GM21723 (cell line): ENCODE measurements at regions not wholly inside any gene's neighbourhood (a gene's known extent, or its start where the extent isn't known, plus 50 kb on each side); places are given as distances from the start of the nearest gene placed in this dataset.
"Not testable (repeated sequence)": the region's sequence is repeated elsewhere in the genome, so short reads cannot be mapped to it uniquely, and the experiment has no call there.

Experiments used
- ATAC-seq: cut with Tn5 transposase; IDR thresholded peaks from one replicate; pipeline ENCODE4 v1.9.1; 2021; ENCODE audit warnings: mild to moderate bottlenecking, moderate library complexity; ENCODE audit not compliant: unreplicated experiment

DNA sequence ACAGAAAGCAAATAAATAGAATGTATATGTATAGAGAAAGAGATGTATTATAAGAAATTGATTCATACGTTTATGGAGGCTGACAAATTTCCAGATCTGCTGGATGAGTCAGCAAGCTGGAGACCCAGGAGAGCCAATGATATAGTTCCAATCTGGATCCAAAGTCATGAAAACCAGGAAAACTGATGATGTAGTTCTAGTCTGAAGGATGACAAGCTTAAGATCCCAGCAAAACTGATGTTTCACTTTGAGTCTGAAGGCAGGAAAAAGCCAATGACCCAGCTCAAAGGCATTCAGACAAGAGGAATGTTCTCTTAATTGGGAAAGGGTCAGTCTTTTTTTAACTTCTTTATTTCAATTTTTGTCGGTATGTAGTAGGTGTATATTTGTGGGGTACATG, 102.6 kb downstream of the LHFPL1 start:
- no peak for ATAC-seq

DNA sequence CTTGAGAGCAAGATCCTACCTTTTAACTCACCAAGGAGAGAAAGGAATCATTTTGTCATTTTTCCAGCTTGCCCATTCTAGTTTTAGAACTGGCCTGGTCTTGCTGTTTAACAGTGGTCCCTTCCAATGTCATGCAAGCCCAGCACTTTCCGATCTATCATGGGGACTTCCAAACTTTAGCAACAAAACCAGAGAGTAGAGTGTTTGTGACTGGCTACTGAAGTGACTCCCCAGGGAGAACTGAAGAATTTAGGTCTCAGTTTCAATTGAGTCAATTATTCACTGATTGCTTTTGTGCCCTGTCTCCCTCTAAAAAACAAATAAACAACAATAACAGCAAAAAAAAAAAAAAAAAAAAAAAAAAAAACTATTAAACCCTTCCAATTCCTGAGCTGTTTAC, 108.3 kb downstream of the LHFPL1 start:
- ATAC-seq, result no peak

DNA sequence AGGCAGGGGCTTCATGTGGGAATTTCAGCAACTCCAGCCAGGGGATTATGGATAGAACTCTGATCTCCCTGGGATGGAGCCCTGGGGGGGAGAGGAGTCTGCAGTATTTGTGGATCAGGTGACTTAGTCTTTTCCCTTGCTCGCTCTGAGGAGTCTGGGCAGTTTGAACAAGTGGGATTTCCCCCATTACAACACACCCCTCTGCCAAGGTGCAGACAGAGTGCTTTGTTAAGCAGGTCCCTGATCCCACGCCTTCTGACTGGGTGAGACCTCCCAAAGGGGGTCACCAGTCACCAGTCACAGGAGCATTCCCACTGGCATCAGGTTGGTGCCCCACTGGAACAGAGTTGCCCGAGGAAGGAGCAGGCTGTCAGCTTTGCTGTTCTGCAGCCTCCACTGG, 123.9 kb downstream of the LHFPL1 start:
- no peak for ATAC-seq

DNA sequence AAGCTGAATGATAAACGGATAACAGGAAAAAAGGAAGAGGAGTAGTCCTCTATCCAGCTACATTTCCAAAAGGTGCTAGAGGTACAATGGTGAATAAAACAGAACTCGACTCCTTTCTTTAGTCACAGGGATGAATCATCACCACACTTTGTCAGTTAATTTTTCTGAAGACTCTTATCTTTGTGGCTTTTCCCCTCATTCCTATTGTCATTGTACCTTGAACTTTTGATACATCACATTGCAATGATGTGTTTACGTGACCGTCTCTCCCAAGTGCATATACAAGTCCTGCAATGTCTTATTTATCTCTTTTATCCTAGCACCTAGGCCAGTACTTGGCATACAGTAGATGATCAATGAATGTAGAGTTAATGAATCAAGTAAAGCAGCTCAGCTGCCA, 134.7 kb downstream of the LHFPL1 start:
- ATAC-seq, result no peak

DNA sequence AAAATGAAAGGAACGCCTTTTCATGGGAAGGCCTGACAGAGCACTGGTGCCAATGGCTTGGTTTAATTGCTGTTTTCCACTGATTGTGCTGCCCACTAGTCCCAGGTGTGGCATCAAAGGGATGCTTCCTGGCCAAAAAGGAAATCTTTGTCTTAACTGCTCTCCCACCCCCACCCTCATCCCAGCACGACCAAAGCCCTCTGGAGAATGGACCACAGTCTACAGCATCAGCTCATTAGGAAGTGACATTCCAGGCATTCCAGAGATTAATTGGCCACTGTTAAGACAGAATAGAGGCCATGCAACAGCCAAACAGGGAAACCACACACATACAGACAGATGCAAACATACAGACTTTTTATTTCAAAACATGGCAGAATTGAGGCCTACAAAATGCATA, 143.2 kb downstream of the LHFPL1 start:
- no peak for ATAC-seq

DNA sequence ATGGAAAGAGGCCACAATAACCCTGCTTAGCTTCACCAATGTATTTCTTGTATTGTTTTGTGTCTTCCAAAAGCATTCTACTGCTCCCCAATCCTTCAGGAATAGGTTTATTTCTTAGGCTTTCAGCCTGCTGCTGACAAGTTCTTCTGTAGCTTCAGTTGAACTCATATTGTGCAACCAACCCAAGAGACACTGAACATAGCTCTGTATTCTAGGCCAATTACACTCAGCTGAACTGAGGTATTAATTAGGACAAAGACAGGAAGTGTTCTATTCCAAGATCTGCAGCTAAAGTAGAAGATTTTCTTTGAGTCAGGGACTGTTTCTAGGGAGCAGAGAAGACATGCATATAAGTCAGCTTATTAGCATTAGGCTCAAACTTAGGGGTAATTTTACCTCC, 151.8 kb downstream of the LHFPL1 start:
- ATAC-seq, result no peak

DNA sequence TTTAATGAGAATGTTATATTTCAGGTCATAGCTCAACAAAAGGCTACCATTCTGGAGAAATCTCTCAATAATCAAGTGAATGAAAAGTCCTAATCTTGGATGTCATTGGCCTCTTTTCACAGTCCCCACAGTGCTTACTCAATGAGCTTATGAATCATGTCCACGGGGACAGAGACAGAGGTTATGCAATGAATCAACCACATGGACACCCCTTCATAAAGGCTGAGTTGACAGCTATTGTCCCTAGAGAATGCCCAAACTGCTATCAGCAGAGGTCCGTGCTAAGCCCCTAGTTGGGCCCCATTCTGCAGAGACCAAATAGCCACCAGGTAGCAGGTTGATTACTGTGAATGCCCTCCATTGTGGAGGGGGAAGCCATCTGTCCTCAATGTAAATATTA, 158.1 kb downstream of the LHFPL1 start:
- no peak for ATAC-seq

DNA sequence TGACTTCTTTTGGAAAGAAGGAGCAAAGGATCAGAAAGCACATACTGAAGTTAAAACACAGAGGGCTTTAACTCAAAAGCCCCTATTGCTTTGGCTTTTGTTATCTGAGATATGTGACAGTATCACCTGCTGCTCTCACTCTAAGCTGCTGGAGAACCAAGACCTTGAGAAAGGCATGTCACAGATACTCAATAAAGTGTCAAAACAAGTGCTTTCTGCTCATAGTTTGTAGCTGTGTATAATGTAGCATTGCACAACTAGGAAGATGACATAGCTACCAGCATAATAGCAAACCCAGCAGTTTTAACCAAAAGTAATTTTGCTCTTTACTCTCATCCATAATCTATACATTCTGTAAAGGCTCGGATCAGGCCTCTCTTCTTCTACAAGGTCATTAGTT, 159.6 kb downstream of the LHFPL1 start:
- no peak for ATAC-seq

DNA sequence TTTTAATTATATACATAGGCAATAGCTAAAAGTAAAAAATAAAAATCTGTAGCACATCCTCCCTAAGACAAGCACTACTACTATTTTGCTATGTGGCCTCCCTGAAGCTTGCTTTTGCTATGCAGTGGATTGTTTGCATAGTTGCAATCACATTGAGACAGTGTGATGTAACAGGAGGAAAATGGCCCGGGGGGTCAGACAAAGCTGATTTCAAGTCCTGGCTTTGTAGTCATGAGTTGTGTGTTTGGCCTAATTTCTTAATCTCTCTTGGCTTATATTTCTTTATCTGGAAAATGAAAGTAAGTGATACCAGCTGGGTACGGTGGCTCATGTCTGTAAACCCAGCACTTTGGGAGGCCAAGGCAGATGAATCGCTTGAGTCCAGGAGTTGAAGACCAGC, 166.6 kb downstream of the LHFPL1 start:
- ATAC-seq, result no peak

DNA sequence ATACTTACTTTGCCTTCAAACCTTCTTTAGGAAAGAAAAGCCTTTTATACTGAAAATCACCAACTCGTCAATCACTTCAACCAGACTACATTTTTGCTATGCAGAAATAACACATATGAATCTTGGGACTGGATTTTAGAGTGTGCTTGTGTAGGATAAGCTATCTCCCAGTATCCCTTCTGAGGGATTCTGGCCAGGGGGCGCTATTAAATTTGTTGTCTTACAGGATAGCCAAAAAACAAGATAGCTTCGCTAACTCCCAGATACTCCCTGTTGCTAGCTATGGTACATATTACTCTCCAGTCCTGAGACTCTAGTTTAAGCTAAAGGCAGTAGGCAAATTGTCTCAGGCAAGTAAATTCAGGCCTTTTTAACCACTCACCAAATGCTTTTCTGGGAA, 167.2 kb downstream of the LHFPL1 start:
- ATAC-seq, result no peak

DNA sequence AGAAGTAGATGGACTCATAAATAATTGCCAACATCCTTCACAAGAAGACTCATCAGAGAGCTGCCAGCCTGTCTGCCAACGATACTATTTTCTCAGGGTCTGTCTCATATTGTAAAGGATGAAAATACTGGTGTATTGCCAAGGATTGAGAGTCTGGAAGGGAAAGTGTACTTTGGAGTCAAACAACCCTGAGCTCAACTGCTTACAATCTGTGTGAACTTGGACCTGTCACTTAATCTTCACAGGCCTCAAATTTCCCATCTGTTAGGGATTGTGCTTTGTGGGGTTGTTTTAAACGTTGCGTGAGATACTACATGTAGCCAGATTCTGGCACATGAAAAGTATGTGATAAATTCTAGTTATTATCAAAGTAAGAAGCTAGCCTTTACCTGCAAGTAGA, 169.1 kb downstream of the LHFPL1 start:
- no peak for ATAC-seq

DNA sequence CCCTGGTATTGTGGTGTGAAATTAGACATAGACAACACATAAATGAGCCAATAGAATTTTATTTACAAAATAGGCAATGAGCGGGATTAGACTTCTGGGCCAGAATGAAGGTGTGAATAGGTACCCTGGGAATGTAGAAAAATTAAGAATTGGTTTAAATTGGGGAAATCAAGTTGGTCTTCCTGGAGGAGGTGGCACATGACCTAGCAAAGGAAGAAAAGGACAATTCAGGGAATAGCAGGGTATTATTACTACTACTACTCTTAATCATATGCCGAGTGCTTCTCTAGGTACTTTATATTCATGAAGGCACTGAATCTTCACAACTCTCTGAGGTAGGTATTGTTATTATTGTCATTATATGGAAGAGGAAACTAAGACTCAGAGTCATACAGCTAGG, 202.1 kb downstream of the LHFPL1 start:
- ATAC-seq, result no peak

DNA sequence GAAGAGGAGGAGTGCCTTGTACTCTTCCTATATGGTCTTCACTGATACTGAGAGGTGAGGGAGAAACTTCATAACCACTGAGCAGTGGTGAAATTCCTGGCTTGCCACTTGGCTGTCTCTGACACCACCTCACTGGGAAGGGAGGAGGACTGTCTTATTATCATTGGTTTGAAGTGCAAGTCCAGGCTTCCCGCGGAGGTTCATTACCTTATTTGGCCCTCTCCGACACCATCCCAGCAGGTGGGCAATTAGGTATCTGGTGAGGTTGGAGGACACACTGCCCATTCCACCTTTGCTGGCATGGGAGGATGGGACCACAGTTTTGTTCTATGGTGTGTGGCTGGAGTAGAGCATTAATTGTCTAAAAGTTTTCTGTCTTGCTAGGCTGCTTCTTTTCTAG, 206.1 kb downstream of the LHFPL1 start:
- no peak for ATAC-seq

DNA sequence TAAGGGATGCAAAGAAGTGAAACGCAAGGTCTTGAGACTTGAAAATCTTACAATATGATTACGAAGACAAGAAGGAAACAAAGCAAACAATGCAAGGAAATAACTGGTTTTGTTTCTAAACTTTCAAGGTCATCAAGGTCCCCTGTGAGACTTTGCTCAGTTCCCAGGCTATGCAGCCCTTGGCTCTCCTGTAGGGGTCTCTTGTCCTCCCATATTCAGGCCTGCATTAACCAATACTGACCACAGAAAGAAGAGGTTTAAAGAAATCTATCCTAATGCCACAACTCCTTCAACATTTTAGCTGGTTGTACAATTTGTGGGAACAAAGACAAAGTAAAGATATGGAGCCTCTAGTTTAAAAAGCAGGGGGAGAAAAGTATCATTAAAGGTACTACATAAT, 209.2 kb downstream of the LHFPL1 start:
- no peak for ATAC-seq

DNA sequence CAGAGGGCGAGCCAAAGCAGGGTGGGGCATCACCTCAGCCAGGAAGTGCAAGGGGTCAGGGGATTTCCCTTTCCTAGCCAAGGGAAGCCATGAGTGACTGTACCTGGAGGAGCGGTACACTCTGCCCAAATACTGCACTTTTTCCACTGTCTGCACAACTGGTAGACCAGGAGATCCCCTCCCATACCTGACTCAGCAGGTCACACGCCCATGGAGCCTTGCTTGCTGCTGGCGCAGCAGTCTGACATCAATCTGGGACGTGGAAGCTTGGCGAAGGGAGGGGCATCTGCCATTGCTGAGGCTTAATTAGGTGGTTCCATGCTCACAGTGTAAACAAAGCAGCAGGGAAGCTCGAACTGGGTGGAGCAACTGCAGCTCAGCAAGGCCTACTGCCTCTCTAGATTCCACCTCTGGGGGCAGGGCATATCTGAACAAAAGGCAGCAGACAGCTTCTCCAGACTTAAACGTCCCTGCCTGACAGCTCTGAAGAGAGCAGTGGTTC, 217.7 kb downstream of the LHFPL1 start:
- not testable (repeated sequence) for ATAC-seq

DNA sequence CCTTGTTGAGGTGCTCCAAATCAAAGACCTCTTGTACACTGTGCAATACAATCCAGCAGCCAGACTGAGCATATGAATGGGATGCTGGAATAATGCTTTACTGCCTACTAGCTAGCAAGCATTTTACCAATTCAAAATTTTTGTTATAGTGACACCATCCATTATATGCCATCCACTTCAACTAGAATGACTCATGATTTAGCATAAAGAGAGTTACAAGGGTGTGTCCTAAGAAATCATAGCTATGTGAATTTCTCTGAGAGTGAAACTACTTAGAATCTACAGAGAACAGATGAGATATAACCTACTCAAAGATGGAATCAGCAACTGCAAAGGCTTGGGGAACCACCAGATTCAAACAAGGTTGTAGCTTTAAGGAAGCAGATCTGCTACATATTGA, 221.9 kb downstream of the LHFPL1 start:
- no peak for ATAC-seq

DNA sequence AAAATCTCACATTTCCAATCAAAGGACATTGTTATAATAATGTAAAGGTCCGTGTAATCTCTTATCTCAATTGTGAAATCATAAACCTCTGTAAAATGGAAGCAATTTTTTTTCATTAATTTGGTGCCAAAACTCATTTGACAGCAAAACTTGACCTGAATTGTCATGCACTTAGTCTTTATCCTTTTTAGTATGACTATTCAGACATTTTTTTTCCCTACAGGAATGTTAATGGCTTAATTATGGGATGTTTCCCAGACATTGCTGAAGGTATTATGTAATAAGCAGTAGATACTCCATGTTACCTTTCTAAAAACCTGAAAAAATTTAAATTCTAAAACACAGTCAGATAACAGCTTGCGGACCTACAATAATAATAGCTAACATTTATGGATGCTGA, 228.9 kb downstream of the LHFPL1 start:
- no peak for ATAC-seq

DNA sequence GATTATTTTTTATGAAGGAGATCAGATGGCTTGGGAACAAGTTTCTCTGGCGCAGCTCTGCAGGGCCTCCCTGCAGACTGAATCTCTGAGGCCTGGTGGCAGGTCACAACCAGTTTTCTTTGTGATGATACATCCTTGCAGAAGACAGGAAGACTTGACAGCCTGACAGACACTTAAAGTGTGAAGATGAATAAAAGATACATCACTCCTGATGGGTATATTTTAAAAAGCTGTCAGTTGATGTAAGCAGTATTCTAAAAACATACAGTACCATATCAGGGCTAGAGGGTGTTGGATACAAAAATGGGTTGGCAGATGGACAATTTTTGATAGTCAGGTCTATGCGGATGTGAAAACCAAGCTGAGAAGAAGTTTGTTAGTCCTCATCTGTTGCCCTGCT, 239.5 kb downstream of the LHFPL1 start:
- no peak for ATAC-seq

DNA sequence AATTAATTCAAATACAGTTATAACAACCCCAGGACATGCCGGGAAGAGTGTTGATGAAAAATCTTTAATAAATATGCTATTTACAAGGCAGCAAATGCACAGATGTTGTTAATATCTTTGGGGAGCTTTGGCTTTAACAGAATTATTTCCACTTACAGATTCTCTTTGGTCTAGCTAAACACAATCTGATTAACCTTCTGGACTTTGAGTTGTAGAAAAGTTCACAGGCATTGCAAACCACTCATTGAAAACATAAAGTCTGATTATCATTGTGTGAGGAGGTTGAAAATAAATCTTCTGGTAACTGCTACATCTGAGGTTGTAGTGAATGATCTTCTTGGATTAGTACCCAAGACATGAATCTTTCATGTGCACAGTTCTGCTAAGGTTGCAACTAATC, 255.6 kb downstream of the LHFPL1 start:
- ATAC-seq, result no peak

DNA sequence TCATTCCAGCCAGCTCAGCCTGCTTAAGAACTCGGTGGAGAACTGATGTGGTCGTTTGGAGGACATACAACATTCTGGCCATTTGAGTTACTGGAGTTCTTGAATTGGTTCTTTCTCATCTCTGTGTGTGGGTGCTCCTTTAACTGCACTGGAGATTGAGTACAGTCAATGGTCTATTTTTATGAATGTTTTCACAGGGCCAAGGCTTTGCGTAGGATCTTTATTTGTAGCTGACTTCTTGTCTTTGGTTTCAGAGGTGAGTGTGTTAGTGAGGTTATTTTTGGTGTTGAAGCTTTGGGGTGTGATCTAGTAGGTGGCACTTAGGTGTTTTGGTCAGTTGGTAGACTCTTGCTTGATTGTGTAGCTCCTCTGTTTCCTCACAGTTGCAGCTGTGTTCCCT, 288.4 kb downstream of the LHFPL1 start:
- ATAC-seq, result no peak

DNA sequence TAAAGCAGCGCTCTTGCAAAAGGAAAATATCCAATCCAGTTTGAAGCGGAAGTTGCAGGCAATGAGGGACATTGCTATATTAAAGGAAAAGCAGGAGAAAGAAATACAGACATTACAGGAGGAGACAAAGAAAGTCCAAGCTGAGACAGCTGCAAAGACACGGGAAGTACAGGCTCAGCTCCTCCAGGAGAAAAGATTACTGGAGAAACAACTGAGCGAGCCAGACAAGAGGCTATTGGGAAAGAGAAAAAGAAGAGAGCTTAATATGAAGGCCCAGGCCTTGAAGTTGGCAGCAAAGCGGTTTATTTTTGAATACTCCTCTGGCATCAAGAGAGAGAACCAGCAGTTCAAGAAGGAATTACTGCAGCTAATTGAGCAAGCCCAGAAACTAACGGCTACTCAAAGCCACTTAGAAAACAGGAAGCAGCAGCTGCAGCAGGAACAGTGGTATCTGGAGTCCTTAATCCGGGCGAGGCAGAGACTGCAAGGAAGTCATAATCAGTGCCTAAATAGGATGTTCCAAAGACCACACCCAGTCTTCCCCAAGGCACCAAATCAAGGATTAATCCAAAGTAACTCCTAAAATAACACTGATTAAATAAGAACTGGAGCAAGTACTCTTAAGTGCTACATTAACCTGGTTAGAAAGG, 298.0 kb downstream of the LHFPL1 start:
- not testable (repeated sequence) for ATAC-seq

DNA sequence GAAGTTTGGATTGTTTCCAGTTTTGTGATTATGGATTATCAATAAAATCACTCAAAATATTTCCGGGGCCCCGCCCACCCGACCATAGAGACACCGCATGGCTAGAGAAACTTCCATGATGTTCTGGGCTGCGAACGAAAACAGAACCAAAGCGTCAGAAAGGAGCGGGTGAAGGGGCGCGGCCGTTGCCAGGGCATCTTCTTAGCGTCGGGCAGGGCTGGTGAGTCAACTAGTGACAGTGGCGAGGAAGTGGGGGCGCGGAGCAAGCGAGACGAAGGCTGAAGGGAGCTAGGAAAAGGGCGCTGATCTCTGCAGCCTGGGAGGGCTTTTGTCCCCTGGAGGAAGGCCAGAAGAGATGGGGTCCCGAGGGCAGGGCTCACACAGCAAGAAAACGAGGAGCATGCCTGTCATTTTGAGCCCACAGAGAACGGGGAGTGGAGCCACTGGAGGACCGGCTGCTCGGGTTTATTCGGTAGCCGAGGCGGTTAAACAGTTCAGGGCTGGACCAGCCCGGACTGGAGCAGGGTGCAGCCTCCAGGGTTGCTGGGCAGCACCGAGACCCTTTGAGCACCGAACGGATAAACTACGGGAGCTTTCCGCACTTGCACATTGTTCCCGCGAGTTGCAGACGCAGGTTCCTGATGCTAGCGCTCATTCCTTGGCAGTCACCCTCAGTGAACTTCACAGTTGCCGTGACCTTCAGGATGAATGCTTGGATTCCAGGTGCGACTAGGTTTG, 298.1 kb upstream of the TRPC5 start:
- ATAC-seq, result no peak

DNA sequence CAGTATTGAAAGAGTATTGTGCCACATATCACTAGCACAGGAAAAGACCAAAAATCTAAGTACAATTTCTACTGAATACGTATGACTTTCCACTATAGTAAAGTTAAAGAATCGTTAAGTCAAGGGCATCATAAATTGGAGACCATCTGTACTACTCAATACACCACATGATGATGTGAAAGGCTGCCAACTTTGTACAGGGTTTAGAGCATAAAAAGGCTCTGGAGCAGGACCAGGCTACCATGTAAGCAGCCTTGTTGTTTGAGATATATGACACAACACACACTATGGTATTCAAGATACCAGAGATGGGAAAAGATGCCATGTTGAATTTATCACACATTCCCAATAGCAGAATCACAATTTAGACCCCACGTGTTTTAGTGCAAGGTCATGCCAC, 294.9 kb upstream of the TRPC5 start:
- ATAC-seq, result no peak
